Tibial nerve (tissue), 3 donors: ENCODE measurements at regions not wholly inside any gene's neighbourhood (a gene's known extent, or its start where the extent isn't known, plus 50 kb on each side); places are given as distances from the start of the nearest gene placed in this dataset.

Source experiments
- CTCF ChIP-seq, 5 experiments: fragments of 200-600 bp in 3 of 5; fragments of 450-650 bp in 2 of 5; sonication (generic) in 3 of 5; IDR thresholded peaks; one replicate each; pipeline ENCODE4 v1.5.1; 2016 to 2019; ENCODE audit warnings: antibody characterized with exemption in 5 of 5, mild to moderate bottlenecking in 3 of 5, moderate library complexity in 2 of 5
- POLR2A ChIP-seq, 2 donors: fragments of 450-650 bp; IDR thresholded peaks; one replicate each; pipeline ENCODE4 v1.6.1; 2017; ENCODE audit warnings: antibody characterized with exemption in 2 of 2, mild to moderate bottlenecking in 2 of 2, moderate library complexity in 2 of 2

GRCh38 chr16:63530974-63531373 is 1494.7 kb upstream of the CDH8 start:
- TF ChIP-seq CTCF (IDR thresholded peaks at IDR 0.05) (no peak), POLR2A (IDR thresholded peaks at IDR 0.05) (no peak)
